Upper lobe of right lung (tissue), 1 donor: ENCODE measurements at regions not wholly inside any gene's neighbourhood (a gene's known extent, or its start where the extent isn't known, plus 50 kb on each side); places are given as distances from the start of the nearest gene placed in this dataset.

ENCODE experiments used
- ATAC-seq: fragments of 200-7000 bp; cut with Tn5 transposase; one replicate; pipeline ENCODE4 v1.9.1; 2020; ENCODE audit warnings: mild to moderate bottlenecking, moderate library complexity
- DNase-seq: peaks from one replicate; pipeline ENCODE4 v3.0.0-alpha.2; 2020
- H3K27ac ChIP-seq: fragments of 200-600 bp; one replicate; pipeline ENCODE4 v1.8.0; 2022
- H3K27me3 ChIP-seq: fragments of 200-600 bp; one replicate; pipeline ENCODE4 v1.8.0; 2022; ENCODE audit warnings: mild to moderate bottlenecking
- H3K36me3 ChIP-seq: fragments of 200-600 bp; one replicate; pipeline ENCODE4 v1.8.0; 2022
- H3K4me1 ChIP-seq: fragments of 200-600 bp; one replicate; pipeline ENCODE4 v1.8.0; 2022
- H3K4me3 ChIP-seq: fragments of 200-600 bp; one replicate; pipeline ENCODE4 v1.8.0; 2022; ENCODE audit warnings: mild to moderate bottlenecking
- H3K9me3 ChIP-seq: fragments of 200-600 bp; one replicate; pipeline ENCODE4 v1.8.0; 2022
- CTCF ChIP-seq: fragments of 200-600 bp; IDR thresholded peaks from one replicate; pipeline ENCODE4 v1.8.0; 2022; ENCODE audit warnings: antibody characterized with exemption
- intact Hi-C: fragments of 100-400 bp; cut with DNase I; formaldehyde crosslinking; loops from one replicate; pipeline ENCODE4 v1.11.0; 2022
- donor health status: DM: no; HTN: yes; CAD: no; lungs with severe emphysema.

GRCh38 chr7:93817526-93817925, 73.0 kb downstream of the TFPI2 start:
- no peaks in the 10 kb centered on the region for H3K27me3 ChIP-seq
- no peaks in the 10 kb centered on the region for H3K4me1 ChIP-seq
- no peaks in the 10 kb centered on the region for H3K36me3 ChIP-seq
- ATAC-seq (no peak), DNase-seq (no peak)
- intact Hi-C loops = no loop called here
- no peak overlapping the region for H3K27ac ChIP-seq
- H3K4me3 ChIP-seq = no peak overlapping the region
- no peaks in the 10 kb centered on the region for H3K9me3 ChIP-seq
- no peak for TF ChIP-seq CTCF

DNA sequence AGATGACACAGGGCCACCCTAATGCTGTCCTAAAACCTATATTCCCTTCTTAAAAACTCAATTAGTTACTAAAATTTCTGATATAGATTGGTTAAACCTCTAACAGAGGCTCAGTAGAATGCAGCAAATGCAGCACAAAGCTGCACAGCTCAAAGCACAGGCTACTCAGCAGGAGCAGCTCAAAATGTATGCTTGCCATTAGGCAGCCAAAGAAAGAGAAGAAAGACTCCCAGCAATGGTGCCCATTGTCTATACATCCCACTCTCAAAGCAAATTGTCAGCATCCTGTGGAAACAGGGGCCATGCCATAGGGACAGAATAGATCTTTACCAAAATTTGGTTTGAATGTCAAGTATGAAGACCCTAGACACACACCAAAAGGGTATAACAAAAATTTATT, 73.5 kb downstream of the TFPI2 start:
- ATAC-seq (no peak), DNase-seq (no peak)
- Histone ChIP-seq H3K9me3 (no peaks in the 10 kb centered on the region), H3K27ac (no peak overlapping the region), H3K36me3 (no peaks in the 10 kb centered on the region), H3K4me1 (no peaks in the 10 kb centered on the region), H3K4me3 (no peak overlapping the region), H3K27me3 (no peaks in the 10 kb centered on the region)
- intact Hi-C loops = no loop called here
- no peak for TF ChIP-seq CTCF

DNA sequence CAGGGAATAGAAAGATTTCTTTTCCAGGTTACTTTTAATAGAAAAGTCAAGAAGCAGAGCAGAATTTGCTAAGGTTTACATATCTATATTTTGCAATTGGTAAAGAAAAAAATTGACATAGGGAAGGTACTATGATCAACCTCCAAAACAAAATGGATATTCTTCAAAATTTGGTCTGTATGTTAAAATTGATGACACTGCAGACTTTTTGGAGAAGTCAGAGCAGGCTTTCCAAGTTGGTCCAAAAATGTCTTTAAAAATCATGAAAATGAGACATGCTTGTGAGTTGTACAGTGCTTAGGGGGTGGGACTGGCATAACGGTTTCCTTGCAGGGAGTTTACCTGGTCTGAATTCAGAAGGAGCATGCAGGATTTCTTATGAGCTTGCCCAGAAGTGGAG, 77.0 kb downstream of the TFPI2 start:
- Histone ChIP-seq H3K27ac (no peak overlapping the region), H3K36me3 (no peaks in the 10 kb centered on the region), H3K4me3 (no peak overlapping the region), H3K4me1 (no peaks in the 10 kb centered on the region), H3K9me3 (no peaks in the 10 kb centered on the region), H3K27me3 (no peaks in the 10 kb centered on the region)
- ATAC-seq = no peak
- no peak for DNase-seq
- intact Hi-C loops = no loop called here
- no peak for TF ChIP-seq CTCF

DNA sequence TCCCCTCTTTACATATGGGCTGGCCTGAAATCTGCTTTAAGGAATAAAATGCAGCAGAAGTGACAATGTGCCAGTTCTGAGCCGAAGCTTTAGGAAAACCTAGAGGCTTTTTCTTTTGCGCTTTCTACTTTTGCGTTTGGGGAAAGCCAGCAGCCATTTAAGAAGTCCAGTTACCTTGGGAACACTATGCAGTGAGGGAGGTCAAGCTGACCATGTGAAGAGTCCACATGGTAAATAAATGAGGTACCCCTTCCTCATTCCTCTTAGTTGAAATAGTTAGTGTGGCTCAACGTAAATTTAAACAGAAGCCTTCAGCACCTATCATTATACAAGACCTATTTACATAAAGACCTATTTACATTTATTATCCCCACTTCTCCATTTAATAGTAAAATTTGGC, 78.5 kb downstream of the TFPI2 start:
- Histone ChIP-seq H3K4me1 (no peaks in the 10 kb centered on the region), H3K27me3 (no peaks in the 10 kb centered on the region), H3K27ac (no peak overlapping the region), H3K4me3 (no peak overlapping the region), H3K36me3 (no peaks in the 10 kb centered on the region), H3K9me3 (no peaks in the 10 kb centered on the region)
- no peak for ATAC-seq
- intact Hi-C loops = no loop called here
- DNase-seq = no peak
- no peak for TF ChIP-seq CTCF

DNA sequence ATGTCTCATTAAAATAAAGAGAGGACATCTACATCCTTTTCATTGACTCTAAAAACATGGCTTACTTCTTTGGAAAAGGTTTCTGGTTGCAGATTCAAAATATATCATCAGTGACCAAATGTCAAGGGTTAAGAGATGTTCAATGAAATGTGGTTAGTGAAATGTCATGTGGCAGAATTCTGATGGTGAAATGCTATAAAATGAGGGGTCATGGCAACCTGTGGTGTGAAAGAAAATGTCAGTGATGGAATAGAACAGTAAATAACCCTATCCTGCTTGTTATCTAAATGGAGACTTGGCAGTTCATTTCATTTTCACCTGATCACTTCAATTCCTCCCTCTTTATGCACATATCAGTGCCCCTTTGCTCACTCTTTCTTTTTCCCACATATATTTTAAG, 79.4 kb downstream of the TFPI2 start:
- ATAC-seq = no peak
- Histone ChIP-seq H3K4me3 (no peak overlapping the region), H3K9me3 (no peaks in the 10 kb centered on the region), H3K27me3 (no peaks in the 10 kb centered on the region), H3K4me1 (no peaks in the 10 kb centered on the region), H3K36me3 (no peaks in the 10 kb centered on the region), H3K27ac (no peak overlapping the region)
- DNase-seq = no peak
- no peak for TF ChIP-seq CTCF
- intact Hi-C loops = no loop called here

DNA sequence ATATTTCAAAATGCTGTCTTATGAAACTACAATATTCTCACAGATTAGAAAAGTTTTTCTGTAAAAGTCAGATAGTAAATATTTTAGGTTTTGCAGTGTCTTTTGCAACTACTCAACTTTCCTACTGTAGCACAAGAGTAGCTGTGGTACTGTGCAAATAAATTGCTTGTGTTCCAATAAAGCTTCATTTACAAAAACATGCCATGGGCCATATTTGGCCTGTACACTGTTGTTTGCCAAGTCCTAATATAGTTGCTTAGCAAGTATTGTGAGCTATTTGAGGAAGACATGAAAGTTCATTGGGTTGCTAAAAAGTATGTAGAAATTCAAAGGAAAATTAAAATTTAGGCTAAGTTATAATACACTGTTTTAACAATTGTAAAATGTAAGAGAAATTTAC, 80.0 kb downstream of the TFPI2 start:
- no peak for TF ChIP-seq CTCF
- Histone ChIP-seq H3K27me3 (no peaks in the 10 kb centered on the region), H3K9me3 (no peaks in the 10 kb centered on the region), H3K4me3 (no peak overlapping the region), H3K4me1 (no peaks in the 10 kb centered on the region), H3K27ac (no peak overlapping the region), H3K36me3 (no peaks in the 10 kb centered on the region)
- intact Hi-C loops = no loop called here
- DNase-seq (no peak), ATAC-seq (no peak)
